Heart right ventricle (tissue), 16 donors: ENCODE measurements at regions not wholly inside any gene's neighbourhood (a gene's known extent, or its start where the extent isn't known, plus 50 kb on each side); places are given as distances from the start of the nearest gene placed in this dataset.
"Not testable (repeated sequence)": the region's sequence is repeated elsewhere in the genome, so short reads cannot be mapped to it uniquely, and the experiment has no call there.

Experiments used
- ATAC-seq, 8 donors: fragments of 200-7000 bp; cut with Tn5 transposase; one replicate each; pipeline ENCODE4 v1.9.1; 2020; ENCODE audit warnings: mild to moderate bottlenecking in 8 of 8, moderate library complexity in 8 of 8, moderate number of reproducible peaks in 1 of 8
- DNase-seq, 2 donors: peaks; one replicate each; pipeline ENCODE4 v3.0.0-alpha.2; 2020
- H3K27ac ChIP-seq, 10 donors: fragments of 200-600 bp; sonication (generic) in 2 of 10; one replicate each; pipeline versions ENCODE4 v1.5.0 to v1.8.0; 2020 to 2022; ENCODE audit warnings: mild to moderate bottlenecking in 3 of 10
- H3K27me3 ChIP-seq, 7 donors: fragments of 200-600 bp; one replicate each; pipeline ENCODE4 v1.8.0; 2021 to 2022; ENCODE audit warnings: mild to moderate bottlenecking in 2 of 7
- H3K36me3 ChIP-seq, 9 donors: fragments of 200-600 bp; sonication (generic) in 1 of 9; one replicate each; pipeline versions ENCODE4 v1.5.0 to v1.8.0; 2020 to 2022; ENCODE audit warnings: mild to moderate bottlenecking in 2 of 9
- H3K4me1 ChIP-seq, 9 donors: fragments of 200-600 bp; sonication (generic) in 1 of 9; one replicate each; pipeline versions ENCODE4 v1.5.0 to v1.8.0; 2020 to 2022; ENCODE audit warnings: mild to moderate bottlenecking in 4 of 9
- H3K4me3 ChIP-seq, 10 donors: fragments of 200-600 bp; sonication (generic) in 2 of 10; one replicate each; pipeline versions ENCODE4 v1.5.0 to v1.8.0; 2020 to 2022; ENCODE audit warnings: mild to moderate bottlenecking in 7 of 10, moderate library complexity in 2 of 10
- H3K9me3 ChIP-seq, 11 donors: fragments of 200-600 bp in 10 of 11; sonication (generic) in 2 of 11; one replicate each; pipeline versions ENCODE4 v1.5.0 to v1.8.0; 2013 to 2022; ENCODE audit warnings: mild to moderate bottlenecking in 2 of 11, control low read depth in 1 of 11, moderate library complexity in 1 of 11
- WGBS, 2 donors: extraction: QIAGEN DNeasy Blood & Tissue Kit; methylation state at CpG; one replicate each; pipeline ENCODE4 v1.1.7; 2013; ENCODE audit warnings: inconsistent platforms in 1 of 2; 5-methylcytosine and 5-hydroxymethylcytosine counted together
- intact Hi-C, 10 donors: fragments of 100-400 bp; cut with DNase I; formaldehyde crosslinking; loops; one replicate each; pipeline versions ENCODE4 v1.11.1 to v1.14.2; 2022
- TF ChIP-seq, protein P1 (sequence below), 9 donors: fragments of 200-600 bp; sonication (generic) in 2 of 9; IDR thresholded peaks; one replicate each; pipeline versions ENCODE4 v1.5.0 to v1.8.0; 2021 to 2022; ENCODE audit warnings: antibody characterized with exemption in 9 of 9, mild to moderate bottlenecking in 5 of 9, moderate library complexity in 1 of 9
- donor health status: Arrhythmogenic right ventricular cardiomyopathy.
- donor health status: ischemic (EF 13 %, LVEDD 7.1; RV severe dilation, severe dysfunction).
- donor health status: healthy with polysubstance abuse.
- donor health status: DM: no; HTN: yes; CAD: no.
- donor health status: DM: no; HTN: no; CAD: no.
- donor health status: ischemic (EF 25% LVEDD 6.9; RV normal size, moderate dysfunction).
- donor health status: ischemic (EF 25% LVEDD 5.7; RV mildly dilated, moderate dysfunction).
- donor health status: healthy.
- donor health status: DM: yes; HTN: yes; CAD: no.
- donor health status: Ischemic cardiomyopathy.
- donor health status: ischemic (EF 35%, LVEDD 5.7; RV mildly dilated, moderate dysfunction).
- donor health status: nonischemic (EF 11% LVEDD 7.7; RV severe dilation, severe dysfunction).
- donor health status: DM: yes; HTN: yes; CAD: no.
- donor health status: PGD.
- donor health status: ischemic (EF 29% LVEDD 5.4; RV normal size, mild dysfunction).
- donor health status: nonischemic (EF 23%, LVEDD 6.1; RV moderate dilation, normal function).

DNA sequence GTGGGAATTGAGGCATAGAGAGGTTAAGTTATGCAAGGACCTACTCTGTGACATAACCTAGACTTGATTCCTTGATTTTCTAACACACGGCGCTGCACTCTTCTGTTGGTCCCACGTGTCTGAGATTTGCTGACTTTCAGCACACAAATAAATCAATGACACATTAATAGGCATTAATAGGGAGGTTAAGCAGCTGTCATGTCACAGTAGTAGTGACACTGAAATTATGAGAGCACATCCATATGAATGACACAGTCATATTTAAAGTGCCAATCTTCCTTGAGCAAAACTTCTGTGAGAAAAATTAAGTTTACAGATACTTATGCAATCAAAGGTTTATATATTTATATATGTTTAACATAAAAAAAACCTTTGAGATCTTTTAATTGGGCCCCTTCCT lies 805.4 kb upstream of the SORCS1 start:
- WGBS, 2 donors = 77 to 92% methylated on average over 3 of the region's 3 CpGs
- H3K4me3 ChIP-seq = no peak overlapping the region
- TF ChIP-seq, protein P1, sequence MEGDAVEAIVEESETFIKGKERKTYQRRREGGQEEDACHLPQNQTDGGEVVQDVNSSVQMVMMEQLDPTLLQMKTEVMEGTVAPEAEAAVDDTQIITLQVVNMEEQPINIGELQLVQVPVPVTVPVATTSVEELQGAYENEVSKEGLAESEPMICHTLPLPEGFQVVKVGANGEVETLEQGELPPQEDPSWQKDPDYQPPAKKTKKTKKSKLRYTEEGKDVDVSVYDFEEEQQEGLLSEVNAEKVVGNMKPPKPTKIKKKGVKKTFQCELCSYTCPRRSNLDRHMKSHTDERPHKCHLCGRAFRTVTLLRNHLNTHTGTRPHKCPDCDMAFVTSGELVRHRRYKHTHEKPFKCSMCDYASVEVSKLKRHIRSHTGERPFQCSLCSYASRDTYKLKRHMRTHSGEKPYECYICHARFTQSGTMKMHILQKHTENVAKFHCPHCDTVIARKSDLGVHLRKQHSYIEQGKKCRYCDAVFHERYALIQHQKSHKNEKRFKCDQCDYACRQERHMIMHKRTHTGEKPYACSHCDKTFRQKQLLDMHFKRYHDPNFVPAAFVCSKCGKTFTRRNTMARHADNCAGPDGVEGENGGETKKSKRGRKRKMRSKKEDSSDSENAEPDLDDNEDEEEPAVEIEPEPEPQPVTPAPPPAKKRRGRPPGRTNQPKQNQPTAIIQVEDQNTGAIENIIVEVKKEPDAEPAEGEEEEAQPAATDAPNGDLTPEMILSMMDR (IDR thresholded peaks at IDR 0.05) = no peak
- H3K27ac ChIP-seq = no peak overlapping the region
- H3K36me3 ChIP-seq = no peaks in the 10 kb centered on the region
- H3K4me1 ChIP-seq = no peaks in the 10 kb centered on the region
- H3K27me3 ChIP-seq = no peaks in the 10 kb centered on the region
- H3K9me3 ChIP-seq = peaks cover 0 to 13% (median 0%) of the 10 kb centered on the region in 11 donors
- ATAC-seq (no peak), DNase-seq (no peak)
- intact Hi-C loops = no loop called here

DNA sequence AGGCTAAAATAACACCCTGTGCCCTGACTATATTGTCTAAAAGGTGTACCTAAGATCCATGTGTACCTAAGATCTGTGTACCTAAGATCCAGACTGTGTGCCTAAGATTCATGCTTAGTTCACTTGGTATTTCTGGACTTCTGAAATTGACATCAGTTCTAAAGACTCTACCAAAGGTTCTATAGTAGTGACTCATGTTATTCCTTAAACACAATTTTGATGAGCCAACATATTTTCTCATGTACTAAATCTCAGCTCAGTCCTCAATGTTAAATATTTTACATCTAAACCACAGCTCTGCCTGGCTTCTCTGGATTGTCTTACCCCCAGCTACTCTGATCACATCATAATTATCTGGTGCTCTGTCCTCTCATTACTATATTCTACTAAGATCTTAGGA lies 802.3 kb upstream of the SORCS1 start:
- H3K9me3 ChIP-seq = peaks cover 0 to 8% (median 0%) of the 10 kb centered on the region in 11 donors
- ATAC-seq (no peak), DNase-seq (no peak)
- no peaks in the 10 kb centered on the region for H3K27me3 ChIP-seq
- no peaks in the 10 kb centered on the region for H3K36me3 ChIP-seq
- H3K4me1 ChIP-seq = no peaks in the 10 kb centered on the region
- intact Hi-C loops = no loop called here
- TF ChIP-seq, protein P1 (IDR thresholded peaks at IDR 0.05) = no peak
- H3K27ac ChIP-seq = no peak overlapping the region
- no peak overlapping the region for H3K4me3 ChIP-seq

DNA sequence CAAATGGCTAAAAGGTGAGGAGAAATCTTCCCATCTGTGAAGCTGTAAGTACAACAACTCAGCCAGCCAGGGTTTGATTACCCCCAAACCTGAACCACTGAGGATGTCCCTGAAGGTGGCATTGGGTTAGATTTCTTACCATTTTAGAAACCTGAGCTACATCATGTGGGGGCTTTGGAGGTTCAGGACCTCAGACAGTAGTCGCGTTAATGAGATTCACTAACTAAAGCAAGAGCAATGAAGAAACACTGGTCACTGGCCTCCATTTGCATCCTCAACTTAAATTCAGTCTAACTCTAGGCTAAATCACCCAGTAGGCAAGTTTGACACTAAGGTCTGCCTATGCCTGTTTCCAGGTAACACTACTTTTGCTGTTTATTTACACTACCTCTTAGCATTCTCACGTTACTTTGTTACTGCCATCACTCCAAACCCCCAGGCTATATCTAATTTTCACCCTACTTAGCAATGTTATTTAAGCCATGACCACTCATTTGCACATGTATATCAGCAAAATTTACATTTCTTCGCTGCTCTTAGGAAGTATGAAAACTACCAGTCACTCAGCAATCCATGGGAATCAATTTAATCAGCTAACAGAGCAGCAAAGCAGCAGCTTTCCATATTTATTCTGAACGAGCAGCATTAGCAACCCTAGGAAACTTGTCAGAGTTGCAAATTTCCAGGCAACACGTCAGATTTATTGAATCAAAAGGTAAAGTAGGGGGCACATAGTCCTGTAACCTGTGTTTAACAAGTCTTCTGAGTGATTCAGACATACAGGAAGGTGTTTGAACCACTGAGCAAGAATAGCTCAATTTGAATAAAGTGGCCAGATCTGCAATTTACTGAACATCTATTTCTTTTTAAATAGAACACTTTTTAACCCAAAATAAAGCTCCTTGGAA lies 788.4 kb upstream of the SORCS1 start:
- Histone ChIP-seq H3K27ac (no peak overlapping the region), H3K4me1 (no peaks in the 10 kb centered on the region), H3K36me3 (no peaks in the 10 kb centered on the region), H3K4me3 (no peak overlapping the region), H3K9me3 (peaks cover 0 to 14% (median 0%) of the 10 kb centered on the region in 11 donors), H3K27me3 (no peaks in the 10 kb centered on the region)
- WGBS, 2 donors = 41 to 46% methylated on average over 6 of the region's 6 CpGs
- intact Hi-C loops = no loop called here
- ATAC-seq (no peak), DNase-seq (no peak)
- TF ChIP-seq, protein P1 (IDR thresholded peaks at IDR 0.05) = no peak

DNA sequence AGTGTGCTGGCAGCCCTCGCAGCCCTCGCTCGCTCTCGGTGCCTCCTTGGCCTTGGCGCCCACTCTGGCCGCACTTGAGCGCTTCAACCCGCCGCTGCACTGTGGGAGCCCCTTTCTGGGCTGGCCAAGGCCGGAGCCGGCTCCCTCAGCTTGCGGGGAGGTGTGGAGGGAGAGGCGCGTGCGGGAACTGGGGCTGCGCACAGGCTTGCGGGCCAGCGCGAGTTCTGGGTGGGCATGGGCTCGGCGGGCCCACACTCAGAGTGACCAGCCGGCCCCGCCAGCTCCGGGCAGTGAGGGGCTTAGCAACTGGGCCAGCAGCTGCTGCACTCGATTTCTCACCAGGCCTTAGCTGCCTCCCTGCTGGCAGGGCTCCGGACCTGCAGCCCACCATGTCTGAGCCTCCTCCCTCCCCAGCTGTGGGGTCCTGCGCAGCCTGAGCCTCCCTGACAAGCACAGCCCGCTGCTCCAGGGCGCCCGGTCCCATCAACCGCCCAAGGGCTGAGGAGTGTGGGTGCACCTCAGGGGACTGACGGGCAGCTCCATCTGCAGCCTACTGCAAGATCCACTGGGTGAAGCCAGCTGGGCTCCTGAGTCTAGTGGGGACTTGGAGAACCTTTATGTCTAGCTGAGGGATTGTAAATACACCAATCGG lies 786.0 kb upstream of the SORCS1 start:
- ATAC-seq, DNase-seq: not testable (repeated sequence)
- WGBS, 2 donors = 91 to 95% methylated on average over 32 of the region's 33 CpGs

DNA sequence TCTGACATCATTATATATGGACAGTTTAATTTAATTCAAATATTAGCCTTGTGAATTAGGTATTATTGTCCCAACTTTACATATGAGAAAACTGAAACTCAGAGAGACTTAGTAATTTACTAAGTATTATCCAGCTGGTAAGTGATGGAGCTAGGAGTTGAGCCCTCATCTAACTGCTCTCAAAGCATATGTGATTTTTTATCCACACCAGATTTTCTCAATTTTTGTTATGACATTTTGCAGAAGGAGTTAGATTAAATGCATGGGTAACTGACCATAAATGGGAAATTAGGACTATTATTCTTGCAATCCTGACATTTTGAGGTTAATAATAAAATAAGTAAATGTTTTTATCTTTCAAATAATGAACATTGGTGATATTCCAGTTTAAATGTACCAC lies 778.3 kb upstream of the SORCS1 start:
- TF ChIP-seq, protein P1 (IDR thresholded peaks at IDR 0.05) = no peak
- Histone ChIP-seq H3K9me3 (peaks cover 0 to 18% (median 0%) of the 10 kb centered on the region in 11 donors), H3K4me3 (no peak overlapping the region), H3K4me1 (no peaks in the 10 kb centered on the region), H3K27me3 (peaks cover 0 to 4% (median 0%) of the 10 kb centered on the region in 7 donors), H3K27ac (no peak overlapping the region), H3K36me3 (no peaks in the 10 kb centered on the region)
- ATAC-seq = no peak
- DNase-seq = no peak
- intact Hi-C loops = no loop called here

More for the DNA sequence above, 786.0 kb upstream of the SORCS1 start:
- H3K4me3 ChIP-seq, H3K27ac ChIP-seq, intact Hi-C loops, H3K36me3 ChIP-seq, H3K27me3 ChIP-seq, H3K4me1 ChIP-seq: not testable (repeated sequence)
- peaks cover 0 to 19% (median 0%) of the 10 kb centered on the region in 11 donors for H3K9me3 ChIP-seq
